Spinal cord (tissue), 9 donors: ENCODE measurements at regions not wholly inside any gene's neighbourhood (a gene's known extent, or its start where the extent isn't known, plus 50 kb on each side); places are given as distances from the start of the nearest gene placed in this dataset.

Source experiments
- DNase-seq, 6 donors: peaks; one replicate each; pipeline versions ENCODE4 v3.0.0 to v3.0.0-alpha.2; 2013 to 2015; ENCODE audit warnings: low spot score in 6 of 6, low read depth in 4 of 6
- H3K27ac ChIP-seq: one replicate; pipeline ENCODE4 v1.5.1; 2013; ENCODE audit warnings: low read depth, low read length, control low read depth
- H3K27me3 ChIP-seq: one replicate; pipeline ENCODE4 v1.6.1; 2013; ENCODE audit warnings: low read length; ENCODE audit not compliant: control insufficient read depth, insufficient read depth
- H3K36me3 ChIP-seq: one replicate; pipeline ENCODE4 v1.6.1; 2013; ENCODE audit warnings: low read length; ENCODE audit not compliant: control insufficient read depth, insufficient read depth
- H3K4me1 ChIP-seq: one replicate; pipeline ENCODE4 v1.6.1; 2013; ENCODE audit warnings: low read length; ENCODE audit not compliant: control insufficient read depth, insufficient read depth
- H3K4me3 ChIP-seq: one replicate; pipeline ENCODE4 v1.5.1; 2013; ENCODE audit warnings: low read depth, low read length, control low read depth
- H3K9me3 ChIP-seq: one replicate; pipeline ENCODE4 v1.6.1; 2013; ENCODE audit warnings: low read length; ENCODE audit not compliant: control insufficient read depth, insufficient read depth
- WGBS: methylation state at CpG from one replicate; pipeline ENCODE4 v1.1.5; 2013; ENCODE audit warnings: missing lambda C conversion rate; ENCODE audit not compliant: insufficient coverage; 5-methylcytosine and 5-hydroxymethylcytosine counted together
- donor health status: healthy.

DNA sequence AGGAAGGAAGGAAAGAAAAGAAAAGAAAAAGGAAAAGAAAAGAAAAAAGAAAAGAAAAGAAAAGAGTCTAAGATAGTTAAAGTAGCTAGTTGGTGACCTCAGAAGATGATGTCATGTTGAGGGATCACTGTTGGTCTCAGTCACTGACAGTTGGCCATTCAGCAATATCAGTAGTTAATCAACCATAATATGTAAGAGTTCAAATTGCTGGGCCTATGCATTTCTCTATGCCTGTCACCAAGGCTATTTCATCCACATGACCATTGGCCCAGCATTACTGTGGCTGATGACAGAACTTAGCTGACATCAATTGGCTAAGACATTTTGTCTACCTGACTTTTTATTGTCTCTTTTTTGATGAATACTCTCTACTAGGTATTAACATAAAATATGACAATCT lies 435.5 kb upstream of the CRIM1 start:
- Histone ChIP-seq H3K36me3 (no peaks in the 10 kb centered on the region), H3K27me3 (no peaks in the 10 kb centered on the region), H3K4me1 (no peaks in the 10 kb centered on the region), H3K4me3 (no peak overlapping the region), H3K27ac (no peak overlapping the region), H3K9me3 (no peaks in the 10 kb centered on the region)
- DNase-seq = no peak

DNA sequence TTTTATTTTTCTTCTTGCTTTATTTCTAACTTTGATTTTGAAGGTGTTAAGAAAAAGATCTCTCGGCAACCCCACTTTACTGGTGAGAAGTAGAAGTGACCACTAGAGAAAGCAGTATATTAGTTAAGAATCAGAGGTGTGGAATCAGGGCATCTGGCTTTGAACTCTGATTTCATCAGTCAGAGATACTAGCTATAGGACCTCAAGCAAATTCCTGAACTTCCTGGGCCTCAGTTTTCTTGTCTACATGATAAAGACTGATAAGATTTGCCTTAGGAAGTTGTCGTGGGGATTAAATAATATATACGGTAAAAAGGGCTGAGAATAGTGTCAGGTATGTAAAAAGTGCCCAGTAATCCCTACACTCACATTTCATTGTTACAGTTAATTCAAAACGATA lies 440.3 kb upstream of the CRIM1 start:
- Histone ChIP-seq H3K36me3 (no peaks in the 10 kb centered on the region), H3K27ac (no peak overlapping the region), H3K9me3 (no peaks in the 10 kb centered on the region), H3K4me3 (no peak overlapping the region), H3K4me1 (no peaks in the 10 kb centered on the region), H3K27me3 (no peaks in the 10 kb centered on the region)
- WGBS = no CpG with 5 or more reads among the region's 4 CpGs
- DNase-seq = no peak

DNA sequence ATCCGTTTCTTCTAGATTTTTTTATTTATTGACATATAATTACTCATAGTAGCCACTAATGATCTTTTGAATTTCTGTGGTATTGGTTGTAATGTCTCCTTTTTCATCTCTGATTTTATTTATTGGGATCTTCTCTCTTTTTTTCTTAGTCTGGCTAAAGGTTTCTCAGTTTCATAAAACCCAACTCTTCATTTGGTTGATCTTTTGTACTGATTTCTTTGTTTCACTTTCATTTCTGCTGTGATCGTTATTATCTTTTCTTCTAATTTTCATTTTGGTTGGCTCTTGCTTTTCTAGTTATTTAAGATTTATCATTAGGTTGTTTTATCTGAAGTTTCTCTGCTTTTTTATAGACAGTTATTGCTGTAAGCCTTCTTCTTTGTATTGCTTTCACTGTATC lies 463.6 kb upstream of the CRIM1 start:
- H3K36me3 ChIP-seq = no peaks in the 10 kb centered on the region
- WGBS = no CpG with 5 or more reads among the region's 2 CpGs
- no peak for DNase-seq

DNA sequence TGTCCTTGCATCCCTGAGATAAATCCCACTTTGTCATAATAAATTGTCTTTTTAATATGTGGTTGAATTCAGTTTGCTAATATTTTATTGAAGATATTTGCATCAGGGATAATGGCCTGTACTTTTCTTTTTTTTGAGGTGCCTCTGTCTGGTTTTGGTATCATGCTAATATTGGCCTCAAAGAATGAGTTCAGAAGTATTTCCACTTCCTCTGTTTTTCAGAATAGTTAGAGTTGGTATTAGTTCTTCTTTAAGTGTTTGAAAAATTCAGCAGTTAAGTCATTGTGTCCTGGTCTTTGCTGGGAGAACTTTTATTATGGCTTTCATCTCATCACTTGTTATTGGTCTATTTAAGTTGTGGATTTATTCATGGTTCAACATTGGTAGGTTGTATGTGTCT lies 464.1 kb upstream of the CRIM1 start:
- Histone ChIP-seq H3K36me3 (no peaks in the 10 kb centered on the region), H3K27ac (no peak overlapping the region), H3K27me3 (no peaks in the 10 kb centered on the region), H3K9me3 (no peaks in the 10 kb centered on the region), H3K4me3 (no peak overlapping the region), H3K4me1 (no peaks in the 10 kb centered on the region)
- DNase-seq = no peak

More for the DNA sequence above, 463.6 kb upstream of the CRIM1 start:
- Histone ChIP-seq H3K27me3 (no peaks in the 10 kb centered on the region), H3K4me1 (no peaks in the 10 kb centered on the region), H3K27ac (no peak overlapping the region), H3K4me3 (no peak overlapping the region), H3K9me3 (no peaks in the 10 kb centered on the region)

DNA sequence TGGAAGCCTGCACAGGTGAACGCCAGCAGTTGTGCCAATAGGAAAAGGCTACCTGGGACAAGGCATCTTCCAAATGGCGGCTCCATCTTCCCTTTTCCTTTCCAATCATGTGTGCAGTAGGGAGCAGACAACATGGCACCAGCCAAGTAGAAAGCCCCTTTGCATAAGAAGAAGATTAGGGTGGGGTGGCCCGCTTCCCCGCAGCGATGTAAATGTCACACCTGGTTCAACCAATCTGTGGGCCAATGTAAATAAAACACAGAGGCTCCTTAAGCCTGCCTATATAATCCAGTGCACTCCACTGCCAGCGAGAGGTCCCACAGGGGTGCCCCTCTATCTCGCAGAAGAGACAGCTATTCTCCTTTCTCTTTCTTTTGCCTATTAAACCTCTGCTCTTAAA lies 468.4 kb upstream of the CRIM1 start:
- H3K9me3 ChIP-seq = no peaks in the 10 kb centered on the region
- no peak for DNase-seq
- no peaks in the 10 kb centered on the region for H3K4me1 ChIP-seq
- no peak overlapping the region for H3K27ac ChIP-seq
- H3K27me3 ChIP-seq = no peaks in the 10 kb centered on the region
- WGBS = 93% methylated on average over 6 of the region's 7 CpGs
- no peak overlapping the region for H3K4me3 ChIP-seq
- no peaks in the 10 kb centered on the region for H3K36me3 ChIP-seq

DNA sequence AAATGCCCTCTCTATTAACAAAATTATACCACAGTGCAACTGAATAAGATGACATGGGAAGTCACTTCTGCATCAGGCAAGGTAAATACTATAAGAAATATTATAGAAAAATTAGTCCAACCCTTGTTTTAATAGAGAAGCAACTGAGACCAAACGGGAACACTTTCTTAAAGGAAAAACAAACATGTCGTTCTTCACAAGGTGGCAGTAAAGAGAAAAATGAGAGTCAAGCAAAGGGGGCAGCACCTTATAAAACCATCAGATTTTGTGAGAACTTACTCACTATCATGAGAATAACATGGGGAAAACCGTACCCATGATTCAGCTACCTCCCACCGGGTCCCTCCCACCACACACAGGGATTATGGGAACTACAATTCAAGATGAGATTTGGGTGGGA lies 481.7 kb upstream of the CRIM1 start:
- Histone ChIP-seq H3K4me3 (no peak overlapping the region), H3K4me1 (no peaks in the 10 kb centered on the region), H3K9me3 (no peaks in the 10 kb centered on the region), H3K27ac (no peak overlapping the region), H3K27me3 (no peaks in the 10 kb centered on the region), H3K36me3 (no peaks in the 10 kb centered on the region)
- WGBS = 67% methylated on average over 1 of the region's 4 CpGs
- DNase-seq = peak in 1 of 6 donors; percentile 33

DNA sequence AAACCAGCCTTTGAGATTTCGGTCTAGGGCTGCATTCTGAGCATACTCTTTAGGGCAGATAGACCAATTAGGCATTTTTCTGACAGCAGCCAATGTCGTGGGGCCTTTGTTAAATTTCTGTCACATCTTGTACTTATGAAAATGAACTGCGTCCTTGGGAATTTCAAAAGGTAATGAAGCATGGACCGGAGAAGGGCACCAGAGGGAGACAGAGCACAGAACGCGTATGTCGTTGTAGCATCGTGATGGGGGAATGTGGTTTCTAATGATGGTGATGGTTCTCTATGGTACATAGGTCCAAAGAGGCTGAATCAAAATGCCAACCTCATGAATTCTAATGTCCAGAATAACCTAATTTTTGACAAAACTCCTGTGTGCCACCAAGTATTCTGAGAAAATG lies 483.9 kb upstream of the CRIM1 start:
- WGBS = 60% methylated on average over 7 of the region's 8 CpGs
- H3K27ac ChIP-seq = no peak overlapping the region
- no peaks in the 10 kb centered on the region for H3K4me1 ChIP-seq
- DNase-seq = peak in 2 of 6 donors; percentile 32 to 81
- H3K4me3 ChIP-seq = no peak overlapping the region
- H3K27me3 ChIP-seq = no peaks in the 10 kb centered on the region
- no peaks in the 10 kb centered on the region for H3K9me3 ChIP-seq
- H3K36me3 ChIP-seq = no peaks in the 10 kb centered on the region

DNA sequence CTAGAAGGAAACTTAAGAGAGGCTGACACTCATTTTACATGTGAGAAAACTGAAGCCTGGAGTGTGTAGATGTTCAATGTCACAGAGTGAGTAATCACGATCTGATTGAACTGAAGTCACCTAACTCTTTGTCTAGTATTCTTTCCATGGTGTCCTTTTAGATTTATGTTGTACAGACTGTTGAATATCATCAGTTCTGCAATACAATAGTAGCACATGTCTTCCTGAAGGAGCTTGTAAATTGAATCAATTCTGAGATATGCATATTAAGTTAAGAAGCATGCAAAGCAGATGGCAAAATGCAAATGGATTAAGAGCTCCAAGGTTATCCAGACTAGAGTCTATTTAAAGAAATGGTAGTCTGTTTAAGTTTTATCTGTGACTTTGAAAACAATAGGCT lies 484.9 kb upstream of the CRIM1 start:
- Histone ChIP-seq H3K9me3 (no peaks in the 10 kb centered on the region), H3K36me3 (no peaks in the 10 kb centered on the region), H3K27me3 (no peaks in the 10 kb centered on the region), H3K27ac (no peak overlapping the region), H3K4me3 (no peak overlapping the region), H3K4me1 (no peaks in the 10 kb centered on the region)
- WGBS = no CpG with 5 or more reads among the region's 1 CpG
- DNase-seq = peak in 2 of 6 donors; percentile 33 to 57

DNA sequence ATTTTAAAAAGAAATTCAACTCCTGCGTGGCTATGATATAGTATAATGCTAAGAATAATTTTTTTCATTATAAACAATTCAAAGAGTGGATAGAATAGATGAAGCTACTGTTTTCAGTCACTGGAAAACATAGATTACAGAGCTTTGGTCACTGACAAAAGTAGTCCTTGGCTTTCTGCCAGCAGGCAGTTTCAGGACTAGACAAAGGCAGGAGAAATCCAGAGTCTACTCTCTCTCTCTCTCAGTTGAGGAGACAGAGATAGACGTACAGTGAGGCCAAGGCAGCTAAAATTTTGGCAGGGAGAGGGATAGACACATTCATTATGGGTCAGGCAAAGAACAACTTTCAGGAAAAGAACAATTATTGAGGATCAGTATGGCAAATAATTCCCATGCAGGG lies 491.4 kb upstream of the CRIM1 start:
- Histone ChIP-seq H3K4me1 (no peaks in the 10 kb centered on the region), H3K27ac (no peak overlapping the region), H3K4me3 (no peak overlapping the region), H3K9me3 (no peaks in the 10 kb centered on the region), H3K27me3 (no peaks in the 10 kb centered on the region), H3K36me3 (no peaks in the 10 kb centered on the region)
- no CpG with 5 or more reads among the region's 2 CpGs for WGBS
- DNase-seq = peak in 5 of 6 donors; percentile 21 to 73 (median 46)

DNA sequence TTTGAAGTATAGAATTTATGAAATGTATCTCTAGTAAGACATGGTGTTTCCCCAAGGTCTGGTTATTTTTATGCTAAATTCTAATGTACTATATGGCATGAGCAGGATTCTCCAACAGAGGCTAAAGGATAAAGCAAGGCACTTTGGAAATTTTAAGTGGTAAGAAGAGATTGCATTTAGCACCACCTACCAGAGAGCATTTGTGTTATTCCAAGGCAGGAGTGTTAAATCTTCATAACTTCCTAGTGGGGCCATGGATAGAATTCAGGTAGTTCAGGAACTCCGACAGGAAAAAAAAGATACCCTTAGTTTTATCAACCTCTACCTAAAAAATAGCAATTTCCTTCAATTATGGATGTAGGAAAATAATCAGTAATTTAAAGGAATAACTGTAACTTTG lies 497.4 kb upstream of the CRIM1 start:
- Histone ChIP-seq H3K36me3 (no peaks in the 10 kb centered on the region), H3K27me3 (no peaks in the 10 kb centered on the region), H3K4me1 (no peaks in the 10 kb centered on the region), H3K4me3 (no peak overlapping the region), H3K9me3 (no peaks in the 10 kb centered on the region), H3K27ac (no peak overlapping the region)
- WGBS = no CpG with 5 or more reads among the region's 1 CpG
- DNase-seq = no peak
